Brain pericyte (primary cell): ENCODE measurements at regions not wholly inside any gene's neighbourhood (a gene's known extent, or its start where the extent isn't known, plus 50 kb on each side); places are given as distances from the start of the nearest gene placed in this dataset.

Experiments
- DNase-seq: peaks from one replicate; pipeline ENCODE4 v3.0.0-alpha.2; 2012; ENCODE audit warnings: low read depth, low spot score

- no peak for DNase-seq
These were observed 142.0 kb downstream of the TSN start for GRCh38 chr2:121897335-121897970.

- no peak for DNase-seq
These were observed 143.0 kb downstream of the TSN start for GRCh38 chr2:121898483-121898882.

- no peak for DNase-seq
These were observed 144.9 kb downstream of the TSN start for GRCh38 chr2:121900391-121900790.

- no peak for DNase-seq
These were observed 146.7 kb downstream of the TSN start for GRCh38 chr2:121902171-121902591.

- no peak for DNase-seq
These were observed 147.2 kb downstream of the TSN start for GRCh38 chr2:121902616-121903015.

- no peak for DNase-seq
These were observed 147.7 kb downstream of the TSN start for GRCh38 chr2:121903037-121903689.

- DNase-seq: no peak
These were observed 149.2 kb downstream of the TSN start for GRCh38 chr2:121904656-121905055.

GRCh38 chr2:121905201-121905600 lies 149.8 kb downstream of the TSN start:
- DNase-seq: no peak

- no peak for DNase-seq
These were observed 150.7 kb downstream of the TSN start for GRCh38 chr2:121906170-121906569.

GRCh38 chr2:121907928-121908327 lies 152.5 kb downstream of the TSN start:
- DNase-seq: no peak

- DNase-seq: no peak
These were observed 154.7 kb downstream of the TSN start for GRCh38 chr2:121910139-121910538.

GRCh38 chr2:121911036-121911435 lies 155.6 kb downstream of the TSN start:
- DNase-seq: no peak

GRCh38 chr2:121917143-121917542 lies 161.7 kb downstream of the TSN start:
- DNase-seq: no peak

GRCh38 chr2:121918231-121918630 lies 162.8 kb downstream of the TSN start:
- no peak for DNase-seq

GRCh38 chr2:121919803-121920202 lies 164.4 kb downstream of the TSN start:
- no peak for DNase-seq

- DNase-seq: no peak
These were observed 170.0 kb downstream of the TSN start for GRCh38 chr2:121925466-121925865.

- no peak for DNase-seq
These were observed 187.8 kb downstream of the TSN start for GRCh38 chr2:121943285-121943684.

GRCh38 chr2:121944072-121944831 lies 188.8 kb downstream of the TSN start:
- no peak for DNase-seq

GRCh38 chr2:121947674-121948073 lies 192.2 kb downstream of the TSN start:
- DNase-seq: no peak

GRCh38 chr2:121949271-121949670 lies 193.8 kb downstream of the TSN start:
- DNase-seq: no peak

GRCh38 chr2:121955426-121955825 lies 200.0 kb downstream of the TSN start:
- no peak for DNase-seq

- no peak for DNase-seq
These were observed 200.4 kb downstream of the TSN start for GRCh38 chr2:121955872-121956271.

GRCh38 chr2:121960251-121960650 lies 204.8 kb downstream of the TSN start:
- DNase-seq: no peak
